GM12872 (cell line): ENCODE measurements at regions not wholly inside any gene's neighbourhood (a gene's known extent, or its start where the extent isn't known, plus 50 kb on each side); places are given as distances from the start of the nearest gene placed in this dataset.

Source experiments
- CTCF ChIP-seq: IDR thresholded peaks from 3 replicates; pipeline ENCODE4 v1.5.1; 2011; ENCODE audit warnings: low read depth, mild to moderate bottlenecking, low read length, moderate library complexity; ENCODE audit not compliant: insufficient read depth

DNA sequence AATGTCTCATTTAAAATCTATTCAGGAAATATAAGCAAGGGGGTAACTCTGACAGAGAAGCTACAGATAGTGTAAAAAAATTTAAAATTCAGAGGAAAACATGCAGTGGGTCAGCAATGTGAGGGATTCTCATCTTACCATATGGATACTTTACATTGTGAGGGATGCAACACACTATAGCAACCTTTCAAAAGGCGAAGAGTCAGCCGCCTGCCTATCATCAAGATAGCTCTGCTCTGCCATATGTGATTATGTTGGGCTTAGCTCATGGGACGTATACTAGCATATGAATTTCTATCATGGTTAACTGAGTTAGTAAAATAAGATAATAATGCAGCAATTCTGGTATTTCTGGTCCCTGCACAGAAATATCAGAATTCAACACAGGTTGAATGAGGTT, 130.9 kb downstream of the MAP3K7 start:
- TF ChIP-seq CTCF = no peak

- TF ChIP-seq CTCF = no peak
These were observed 131.9 kb downstream of the MAP3K7 start for GRCh38 chr6:90454836-90455427.

DNA sequence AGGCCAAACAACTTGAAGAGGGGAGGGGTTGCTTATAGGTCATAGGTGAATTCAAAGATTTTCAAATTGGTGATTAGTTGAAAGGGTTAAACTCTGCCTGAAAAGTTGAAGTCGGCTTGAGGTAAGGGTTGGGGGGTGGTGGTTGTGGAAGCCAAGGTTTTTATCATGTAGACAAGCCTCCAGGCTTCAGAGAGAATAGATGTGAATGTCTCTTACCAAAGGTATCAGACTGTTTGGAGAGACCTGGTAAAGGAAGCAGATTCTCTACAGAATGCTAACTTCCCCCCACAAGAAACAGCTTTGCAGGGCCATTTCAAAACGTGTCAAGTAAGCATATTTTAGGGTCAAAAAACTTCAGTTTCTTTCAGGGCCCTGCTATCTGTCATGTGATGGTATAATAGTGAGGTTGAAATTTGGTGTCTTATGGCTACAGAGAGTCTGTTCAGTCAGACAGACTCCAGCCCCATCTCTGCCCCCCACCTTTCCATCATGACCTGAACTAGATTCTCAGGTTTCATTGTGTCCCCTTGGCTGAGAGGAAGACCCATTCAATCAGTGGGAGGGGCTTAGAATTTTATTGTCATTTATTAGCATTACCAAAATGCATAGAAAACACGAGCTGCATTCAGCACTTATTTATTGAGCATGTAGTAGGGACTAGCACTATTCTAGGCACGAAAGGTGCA, 136.5 kb downstream of the MAP3K7 start:
- no peak for TF ChIP-seq CTCF

- no peak for TF ChIP-seq CTCF
These were observed 137.6 kb downstream of the MAP3K7 start for GRCh38 chr6:90449311-90449710.

DNA sequence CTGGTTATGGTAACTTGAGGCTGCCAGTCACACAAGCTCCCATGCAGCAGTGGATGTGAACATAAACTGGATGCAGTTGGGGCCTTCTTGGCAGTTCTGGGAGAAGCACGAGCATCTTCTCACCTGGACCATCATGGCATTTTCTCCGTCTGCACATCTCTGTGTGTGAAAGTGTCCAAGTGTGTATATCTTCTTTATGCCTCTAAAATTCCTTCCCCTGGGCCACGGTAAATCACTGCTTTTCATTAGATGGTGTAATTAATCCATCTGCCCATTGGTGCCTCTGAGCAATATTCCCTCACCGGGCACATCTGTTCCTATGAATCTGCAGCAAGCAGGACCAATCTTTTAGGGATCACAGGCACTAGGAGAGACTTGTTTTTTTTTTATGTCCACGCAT, 138.0 kb downstream of the MAP3K7 start:
- TF ChIP-seq CTCF = no peak

- TF ChIP-seq CTCF = no peak
These were observed 140.7 kb downstream of the MAP3K7 start for GRCh38 chr6:90446164-90446563.

DNA sequence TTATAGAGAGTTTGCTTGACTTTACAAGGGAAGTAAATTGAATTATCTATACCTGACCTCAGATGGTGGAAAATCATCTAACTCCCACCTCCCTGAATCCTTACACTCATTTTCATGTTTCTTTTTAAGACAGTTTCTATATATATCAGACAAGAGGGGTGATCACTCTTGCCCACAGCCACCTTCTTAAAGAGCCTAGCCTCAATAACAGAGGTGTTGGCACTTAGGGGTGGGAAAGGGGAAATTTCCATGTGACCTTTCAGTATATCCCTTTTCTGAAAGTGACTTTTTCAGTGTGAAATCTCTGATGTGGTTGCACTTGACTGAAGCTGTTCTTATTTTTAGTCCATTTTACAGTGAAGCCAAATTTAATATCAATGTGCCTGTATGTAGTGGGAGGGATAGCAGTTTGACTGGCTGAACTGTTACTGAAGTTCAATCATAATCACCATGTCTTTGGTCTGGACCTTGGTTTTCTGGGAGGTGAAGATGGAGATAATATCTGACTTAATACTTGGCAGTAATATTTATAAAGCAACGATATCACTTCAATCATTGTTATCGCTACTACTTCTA, 141.3 kb downstream of the MAP3K7 start:
- TF ChIP-seq CTCF = no peak
